NB4 (cell line): ENCODE measurements at regions not wholly inside any gene's neighbourhood (a gene's known extent, or its start where the extent isn't known, plus 50 kb on each side); places are given as distances from the start of the nearest gene placed in this dataset.

Source experiments
- POLR2A ChIP-seq: IDR thresholded peaks from 2 replicates; pipeline ENCODE4 v1.6.1; 2011; ENCODE audit warnings: mild to moderate bottlenecking; ENCODE audit not compliant: insufficient read length; ENCODE audit errors: extremely low read depth
- TF ChIP-seq, protein P1 (sequence below): IDR thresholded peaks from one replicate; pipeline ENCODE4 v1.5.1; 2012; ENCODE audit warnings: low read depth, low read length
- TF ChIP-seq, protein P2 (sequence below): IDR thresholded peaks from 2 replicates; pipeline ENCODE4 v1.6.1; 2011; ENCODE audit warnings: low read depth, low read length

DNA sequence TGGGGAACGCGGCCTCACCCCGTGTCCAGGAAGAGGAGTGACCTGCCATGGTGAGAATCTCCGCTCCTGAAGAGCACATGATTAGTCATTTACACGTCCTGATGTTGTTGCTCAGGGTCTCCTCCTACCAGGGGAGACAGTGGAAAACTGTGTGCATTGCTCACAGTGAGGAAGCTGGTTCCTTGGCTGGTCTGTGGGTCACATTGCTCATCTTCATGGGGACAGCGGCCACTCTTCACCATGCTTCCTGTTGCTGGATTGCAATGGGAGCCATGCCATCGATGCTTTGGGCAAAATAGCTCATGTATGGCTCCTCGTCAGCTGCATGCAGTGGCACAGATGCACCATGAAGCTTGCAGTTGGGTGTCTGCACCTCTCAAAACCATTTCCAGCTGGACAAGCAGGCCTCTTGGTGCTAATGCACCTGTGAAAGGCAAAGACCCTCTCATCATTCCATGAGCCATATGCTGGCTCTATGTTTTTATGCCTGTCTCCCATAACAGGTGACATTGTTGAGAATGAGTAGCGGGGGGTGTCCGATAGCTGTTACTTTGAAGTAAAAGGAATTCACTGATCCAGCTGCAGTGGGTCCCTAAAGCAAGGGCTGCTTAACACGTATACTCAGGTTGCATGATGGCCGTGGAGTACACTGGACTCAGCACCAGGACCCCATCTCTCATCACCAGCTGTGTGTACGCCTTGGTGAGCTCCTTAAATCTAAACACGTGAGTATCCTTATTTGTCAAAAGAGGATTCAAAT lies 135.0 kb upstream of the ALKAL2 start:
- TF ChIP-seq, protein P1, sequence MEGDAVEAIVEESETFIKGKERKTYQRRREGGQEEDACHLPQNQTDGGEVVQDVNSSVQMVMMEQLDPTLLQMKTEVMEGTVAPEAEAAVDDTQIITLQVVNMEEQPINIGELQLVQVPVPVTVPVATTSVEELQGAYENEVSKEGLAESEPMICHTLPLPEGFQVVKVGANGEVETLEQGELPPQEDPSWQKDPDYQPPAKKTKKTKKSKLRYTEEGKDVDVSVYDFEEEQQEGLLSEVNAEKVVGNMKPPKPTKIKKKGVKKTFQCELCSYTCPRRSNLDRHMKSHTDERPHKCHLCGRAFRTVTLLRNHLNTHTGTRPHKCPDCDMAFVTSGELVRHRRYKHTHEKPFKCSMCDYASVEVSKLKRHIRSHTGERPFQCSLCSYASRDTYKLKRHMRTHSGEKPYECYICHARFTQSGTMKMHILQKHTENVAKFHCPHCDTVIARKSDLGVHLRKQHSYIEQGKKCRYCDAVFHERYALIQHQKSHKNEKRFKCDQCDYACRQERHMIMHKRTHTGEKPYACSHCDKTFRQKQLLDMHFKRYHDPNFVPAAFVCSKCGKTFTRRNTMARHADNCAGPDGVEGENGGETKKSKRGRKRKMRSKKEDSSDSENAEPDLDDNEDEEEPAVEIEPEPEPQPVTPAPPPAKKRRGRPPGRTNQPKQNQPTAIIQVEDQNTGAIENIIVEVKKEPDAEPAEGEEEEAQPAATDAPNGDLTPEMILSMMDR = no peak
- TF ChIP-seq, protein P2, sequence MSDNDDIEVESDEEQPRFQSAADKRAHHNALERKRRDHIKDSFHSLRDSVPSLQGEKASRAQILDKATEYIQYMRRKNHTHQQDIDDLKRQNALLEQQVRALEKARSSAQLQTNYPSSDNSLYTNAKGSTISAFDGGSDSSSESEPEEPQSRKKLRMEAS = no peak
- TF ChIP-seq POLR2A = no peak
